Stimulated activated CD8-positive, alpha-beta memory T cell treated with anti-CD3 and anti-CD28 coated beads, Interleukin-15, amount 100 ng/mL, for 48 hours (primary cell): ENCODE measurements at regions not wholly inside any gene's neighbourhood (a gene's known extent, or its start where the extent isn't known, plus 50 kb on each side); places are given as distances from the start of the nearest gene placed in this dataset.

ENCODE experiments used
- DNase-seq, 2 donors: peaks; one replicate each; pipeline ENCODE4 v3.0.0-alpha.2; 2020; ENCODE audit warnings: low read depth in 2 of 2

DNA sequence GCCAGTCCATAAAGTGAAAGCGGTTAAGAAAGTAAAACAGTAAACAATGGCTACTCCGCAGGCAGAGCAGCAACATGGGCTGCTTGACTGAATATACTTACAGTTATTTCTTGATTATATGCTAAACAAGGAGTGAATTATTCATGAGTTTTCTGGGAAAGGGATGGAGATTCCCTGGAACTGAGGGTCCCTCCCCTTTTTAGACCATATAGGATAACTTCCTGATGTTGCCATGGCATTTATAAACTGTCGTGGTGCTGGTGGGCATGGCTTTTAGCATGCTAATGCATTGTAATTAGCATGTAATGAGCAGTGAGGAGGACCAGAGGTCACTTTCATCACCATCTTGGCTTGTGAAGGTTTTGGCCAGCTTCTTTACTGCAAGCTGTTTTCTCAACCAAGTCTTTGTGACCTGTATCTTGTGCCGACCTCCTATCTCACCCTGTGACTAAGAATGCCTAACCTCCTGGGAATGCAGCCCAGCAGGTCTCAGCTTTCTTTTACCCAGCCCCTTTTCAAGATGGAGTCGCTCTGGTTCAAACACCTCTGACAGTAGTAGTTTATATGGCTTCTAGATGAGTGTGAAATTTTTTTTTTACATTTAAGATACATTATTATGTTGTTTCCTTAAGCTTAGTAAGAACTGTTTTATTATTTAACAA, 514.8 kb upstream of the TENM3 start:
- DNase-seq: no peak

DNA sequence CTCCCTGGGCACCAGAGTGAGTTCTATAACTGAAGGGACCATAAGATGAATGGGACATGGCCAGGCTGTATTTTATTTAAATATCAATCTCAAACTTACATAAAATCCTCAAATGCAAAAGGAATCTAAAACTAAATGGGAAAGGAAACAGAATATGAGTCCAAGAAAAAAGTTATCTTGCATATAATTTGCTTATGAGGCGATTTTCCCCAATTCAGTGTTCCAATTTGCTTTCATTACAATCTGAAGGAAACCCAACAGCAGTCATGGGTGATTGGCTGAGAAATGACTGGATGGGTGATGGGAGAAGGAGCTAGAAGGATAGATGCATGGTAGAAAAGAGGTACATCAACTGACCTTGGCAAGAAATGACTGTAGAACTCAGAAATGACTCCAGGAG, 511.3 kb upstream of the TENM3 start:
- no peak for DNase-seq

DNA sequence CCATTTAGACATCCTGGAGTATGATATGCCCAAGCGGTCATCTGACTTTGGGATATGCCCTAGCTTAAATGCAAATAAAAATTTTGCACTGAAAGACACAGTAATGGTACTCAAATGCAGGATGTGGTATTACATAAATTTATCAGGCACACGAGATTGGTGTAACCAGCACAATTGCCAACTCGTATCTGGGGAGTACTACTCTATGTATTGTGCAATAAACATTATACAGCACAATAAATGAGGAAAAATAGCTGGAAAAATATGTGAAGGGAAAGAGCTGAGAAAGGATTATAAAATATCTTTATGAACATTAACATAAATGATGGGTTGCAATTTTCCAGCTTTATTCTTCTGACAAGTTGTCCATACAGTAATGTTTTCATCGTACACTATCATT, 505.5 kb upstream of the TENM3 start:
- DNase-seq: no peak

DNA sequence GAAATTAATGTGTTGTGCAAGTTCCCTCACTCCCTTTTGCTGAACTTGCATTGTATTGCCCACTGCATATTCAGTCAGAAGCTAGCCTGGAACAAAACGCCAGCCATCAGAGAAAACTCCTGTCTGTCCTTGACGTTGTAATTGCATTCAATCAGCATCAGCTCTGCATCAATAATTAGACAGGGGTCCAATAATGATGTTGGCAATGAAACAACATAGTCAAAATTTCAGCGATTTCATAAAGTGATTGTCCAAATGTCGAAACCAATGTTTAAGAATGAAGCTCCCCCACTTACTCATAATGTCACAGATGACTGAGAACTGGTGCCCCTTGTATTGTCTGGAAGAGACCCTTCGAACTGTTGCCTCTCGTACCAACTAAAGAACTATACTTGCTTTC, 504.2 kb upstream of the TENM3 start:
- no peak for DNase-seq

DNA sequence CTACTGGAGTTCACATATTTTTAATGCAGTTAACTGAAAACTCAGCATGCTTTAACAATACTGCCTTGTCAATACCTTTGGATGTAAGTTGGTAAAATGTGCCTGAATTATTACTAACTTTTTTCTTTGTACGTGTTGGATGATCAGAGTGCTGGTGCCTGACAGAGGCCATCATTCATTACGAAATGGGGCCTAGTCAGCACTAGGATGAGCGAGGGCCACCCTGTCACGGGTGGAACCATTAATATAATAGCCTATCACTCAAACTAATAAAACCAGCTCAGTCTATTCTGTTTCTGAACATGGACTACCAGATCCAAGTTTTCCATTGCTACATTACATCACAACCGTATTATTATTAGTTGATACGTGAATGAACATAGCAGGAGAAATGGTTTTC, 501.7 kb upstream of the TENM3 start:
- DNase-seq: no peak

DNA sequence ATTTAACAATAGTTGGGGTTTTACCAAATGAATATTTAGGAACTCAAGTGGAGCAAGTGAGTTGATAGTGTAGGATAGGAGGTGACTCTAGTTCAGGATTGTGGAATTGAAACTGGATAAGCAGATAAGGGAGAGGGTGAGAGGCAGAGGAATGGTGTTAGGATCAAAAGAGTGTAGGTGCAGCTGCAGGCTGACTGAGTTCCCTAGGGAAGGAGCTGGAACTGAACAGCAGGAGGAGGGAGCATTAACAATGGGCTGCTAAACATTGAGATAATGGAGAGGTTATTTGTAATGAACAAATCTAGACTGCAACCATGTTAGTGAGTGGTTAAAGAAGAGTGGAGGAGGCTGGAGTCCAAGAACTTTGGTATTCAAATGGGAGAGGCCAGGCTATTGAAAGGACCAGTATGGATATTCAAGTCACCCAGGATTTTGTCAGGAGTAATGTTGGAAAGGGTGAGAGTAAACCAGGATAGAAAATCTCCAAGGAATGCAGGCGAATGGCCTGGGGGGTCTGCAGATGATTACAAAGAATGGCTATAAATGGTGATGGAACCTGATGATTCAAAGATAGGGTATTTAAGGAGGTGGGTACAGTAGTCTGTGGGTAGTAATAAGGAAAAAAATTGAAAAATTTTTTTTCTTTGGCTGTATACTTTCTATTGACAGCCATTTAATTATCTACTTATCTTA, 497.1 kb upstream of the TENM3 start:
- DNase-seq: no peak

DNA sequence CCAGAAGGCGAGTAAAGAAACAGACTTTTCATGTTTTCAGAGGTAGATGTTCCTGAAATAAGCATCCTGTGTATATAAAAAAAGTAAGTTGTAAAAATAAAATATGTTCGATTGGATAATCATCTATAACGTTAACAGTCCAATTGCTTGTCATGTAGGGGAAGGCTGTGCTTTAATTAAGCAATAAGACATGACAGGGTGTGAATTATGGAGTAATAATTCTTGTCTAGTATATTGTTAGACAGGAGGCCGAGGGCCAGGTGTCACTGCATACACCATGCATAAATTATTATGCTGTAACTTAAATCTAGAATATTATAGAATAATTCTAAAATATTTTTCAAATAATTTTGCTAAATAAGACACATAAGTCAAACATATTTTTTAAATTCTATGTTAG, 494.6 kb upstream of the TENM3 start:
- DNase-seq: no peak

DNA sequence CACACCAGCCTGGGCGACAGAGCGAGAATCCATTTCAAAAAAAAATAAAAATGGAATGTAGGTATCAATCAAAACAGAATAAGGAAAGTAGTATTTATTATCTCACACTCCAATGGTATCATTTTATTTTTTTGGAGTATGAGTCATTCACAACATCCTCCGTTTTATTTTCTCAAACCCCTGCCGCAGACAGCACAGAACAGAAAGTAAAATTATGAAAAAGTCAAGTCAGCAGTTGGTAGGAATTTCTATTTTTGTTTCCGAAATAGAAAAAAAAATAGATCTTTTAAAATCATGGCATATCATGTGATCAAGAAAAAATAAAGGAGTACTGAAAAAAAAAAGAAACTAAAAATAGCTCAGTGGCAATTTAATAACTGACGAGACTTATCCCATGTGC, 490.7 kb upstream of the TENM3 start:
- DNase-seq: no peak

DNA sequence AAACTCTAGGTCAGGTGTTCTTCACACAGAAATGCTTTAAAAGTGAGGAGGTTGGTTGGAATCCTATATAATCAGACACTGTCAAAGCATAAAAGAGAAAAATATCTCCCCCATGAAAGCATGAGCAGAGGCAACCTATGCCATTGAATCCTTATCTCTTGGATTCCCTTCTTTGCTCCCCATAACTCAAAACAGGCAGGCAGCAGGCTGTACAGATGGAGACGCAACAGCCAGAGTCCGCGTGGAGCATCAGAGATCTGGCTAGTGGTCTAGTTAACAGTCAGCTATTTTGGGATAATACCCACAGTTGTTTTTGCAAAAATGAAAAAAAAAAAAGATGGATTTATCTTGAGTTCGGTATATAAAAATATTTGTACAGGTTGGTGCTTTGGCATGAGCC, 490.0 kb upstream of the TENM3 start:
- DNase-seq: no peak

DNA sequence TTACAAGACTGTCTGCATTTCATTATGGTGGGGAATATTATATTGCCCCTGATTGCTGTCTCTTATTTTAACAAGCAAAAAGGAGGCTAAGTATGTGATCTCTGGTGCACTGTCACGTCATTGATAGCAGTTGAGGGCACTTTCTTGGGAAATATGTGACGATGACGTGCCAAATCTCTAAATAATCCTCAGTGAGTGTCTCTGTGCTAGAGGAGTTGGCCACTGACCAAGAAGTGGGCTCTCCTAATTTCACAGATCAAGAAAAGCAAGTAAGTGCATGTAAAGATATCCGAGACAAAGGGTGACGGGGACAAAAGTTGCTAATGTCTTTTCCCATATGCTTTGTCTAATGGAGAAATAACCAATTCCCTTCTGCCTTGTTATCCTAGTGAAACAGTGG, 487.4 kb upstream of the TENM3 start:
- no peak for DNase-seq

DNA sequence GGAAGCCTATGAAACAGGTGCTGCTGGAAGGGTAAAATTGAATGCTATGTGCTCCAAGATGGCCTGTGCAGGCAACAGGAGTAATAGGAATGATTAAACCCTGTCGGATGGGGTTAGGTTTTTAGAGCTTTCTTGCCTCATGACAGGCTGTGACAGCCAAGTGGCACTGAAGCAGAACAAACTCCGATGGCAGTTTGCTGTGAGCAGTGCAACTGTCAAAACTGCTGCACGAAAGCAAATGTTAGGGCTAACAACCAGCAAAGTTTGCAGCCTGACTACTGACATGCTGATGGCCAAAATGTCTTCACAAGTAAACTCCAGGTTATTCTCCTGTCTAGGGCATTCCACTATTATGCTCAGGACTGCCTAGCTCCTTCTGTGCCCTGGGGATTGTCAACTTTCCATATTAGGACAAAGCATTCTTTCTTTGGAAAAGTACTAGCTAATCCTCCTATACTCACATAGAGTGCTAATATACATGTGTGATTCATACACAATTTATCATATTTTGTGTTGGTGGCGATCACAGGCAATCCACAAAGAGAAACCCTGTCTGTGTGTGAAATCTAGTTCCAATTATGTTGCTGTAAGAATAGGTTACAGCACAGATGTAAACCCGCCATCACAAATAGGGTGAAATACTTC, 486.6 kb upstream of the TENM3 start:
- DNase-seq: no peak

DNA sequence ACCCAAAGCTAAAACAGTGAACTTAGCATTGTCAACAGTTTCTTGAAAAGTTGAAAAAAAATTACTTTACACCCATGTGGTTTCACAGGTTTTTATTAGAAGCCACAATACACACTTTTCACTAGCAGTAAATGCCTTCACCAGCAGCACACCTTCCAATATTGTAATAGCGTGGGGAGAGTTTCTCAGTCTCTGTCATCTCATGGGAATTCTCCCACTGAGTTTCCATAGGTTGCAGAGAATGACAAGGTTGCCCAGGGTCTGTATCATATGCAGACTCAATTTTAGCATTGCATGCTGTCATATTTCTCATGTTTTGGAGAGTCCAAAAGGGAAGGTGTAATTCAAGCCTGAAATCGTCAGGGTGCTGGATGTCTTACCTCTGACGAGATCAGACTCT, 486.1 kb upstream of the TENM3 start:
- DNase-seq: no peak

DNA sequence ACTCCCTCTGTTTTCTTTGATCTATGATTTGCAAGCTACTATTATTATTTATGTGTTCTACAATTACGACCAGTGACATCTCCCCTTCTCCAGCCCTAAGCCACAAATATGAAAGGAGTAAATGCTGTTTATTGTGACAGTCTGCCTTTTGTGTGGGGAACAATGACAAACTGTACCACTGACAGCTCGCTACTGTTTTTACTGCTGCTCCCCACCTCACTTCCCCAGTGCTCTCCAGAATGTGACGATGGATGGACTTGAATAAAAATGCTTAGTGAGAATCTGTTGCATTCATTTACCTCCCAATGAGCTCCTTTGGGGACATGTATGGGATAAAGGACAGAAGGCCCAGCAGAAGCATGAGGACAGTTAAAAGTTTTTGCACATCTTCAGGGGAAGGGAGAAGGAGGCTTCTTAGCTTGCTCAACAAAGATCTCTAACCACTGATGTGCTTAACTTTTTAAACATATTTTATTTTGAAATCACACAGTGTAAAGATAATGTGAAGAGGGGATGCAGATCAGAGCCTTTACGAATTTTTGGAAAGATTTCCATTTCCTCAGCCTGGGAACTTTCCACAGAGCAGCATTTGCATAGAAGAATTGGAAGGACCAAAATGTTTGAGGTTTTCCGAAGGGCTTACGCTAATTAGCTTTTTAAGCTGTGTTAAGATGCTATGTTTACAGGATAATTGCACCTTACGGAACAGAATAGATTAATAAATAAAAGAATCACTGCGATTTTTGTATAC, 485.1 kb upstream of the TENM3 start:
- DNase-seq: no peak

DNA sequence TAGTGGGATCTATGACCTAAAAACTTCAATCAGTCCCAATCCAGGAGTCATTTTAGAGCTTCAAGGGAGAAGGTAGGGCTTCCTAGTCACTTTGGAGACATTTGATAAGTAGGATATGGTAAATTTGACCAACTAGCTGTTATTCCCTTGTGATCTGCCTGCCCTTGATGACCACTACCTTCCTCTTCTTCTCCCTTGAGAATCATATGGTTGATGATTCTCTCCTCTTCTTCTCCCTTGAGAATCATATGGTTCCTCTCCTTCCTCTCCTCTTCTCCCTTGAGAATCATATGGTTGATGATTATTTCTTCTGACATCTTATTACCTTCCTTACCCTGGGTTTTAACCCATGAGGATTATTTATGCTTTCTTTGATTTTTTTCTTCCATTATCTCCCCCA, 482.6 kb upstream of the TENM3 start:
- DNase-seq: no peak

DNA sequence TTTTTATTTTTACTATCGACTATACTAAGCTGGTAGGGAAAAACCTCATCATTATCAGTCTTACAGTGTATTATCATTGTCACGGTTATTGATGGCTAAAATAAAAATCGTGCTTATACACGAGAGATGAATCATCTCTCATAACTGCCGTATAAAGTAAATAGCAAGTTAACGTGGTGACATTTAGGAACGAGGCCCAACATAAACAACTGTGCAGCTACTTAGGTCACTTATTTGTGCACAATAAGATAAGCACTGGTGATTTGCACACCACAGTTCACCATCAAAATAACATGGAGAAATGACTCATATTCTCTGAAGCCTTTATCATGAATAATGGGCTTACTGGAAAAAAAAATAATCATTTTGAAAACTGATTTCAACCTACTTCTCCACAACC, 482.0 kb upstream of the TENM3 start:
- no peak for DNase-seq

DNA sequence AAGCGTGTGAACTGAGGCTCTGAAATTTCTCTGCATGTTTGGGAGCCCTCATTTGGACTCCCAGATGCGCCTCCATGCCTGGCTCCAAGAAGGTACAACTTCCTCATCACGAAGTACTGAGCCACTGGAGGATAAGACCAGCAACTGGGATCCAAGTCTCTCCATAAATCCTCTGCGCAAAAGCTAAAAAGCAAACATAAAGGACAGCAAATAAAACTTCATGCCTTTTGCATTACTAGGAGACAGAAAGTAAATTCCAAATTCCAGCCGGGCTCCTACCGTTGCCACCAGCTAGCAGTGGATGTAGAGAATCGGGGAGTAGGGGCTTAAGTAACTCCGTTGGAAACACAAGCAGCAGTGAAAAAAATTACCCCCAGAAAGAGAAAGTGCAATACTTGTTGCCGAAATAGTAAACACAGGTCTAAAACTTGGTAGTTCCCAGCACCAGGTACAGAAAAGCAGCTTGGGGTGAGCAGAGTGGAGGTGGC, 477.1 kb upstream of the TENM3 start:
- DNase-seq: no peak

DNA sequence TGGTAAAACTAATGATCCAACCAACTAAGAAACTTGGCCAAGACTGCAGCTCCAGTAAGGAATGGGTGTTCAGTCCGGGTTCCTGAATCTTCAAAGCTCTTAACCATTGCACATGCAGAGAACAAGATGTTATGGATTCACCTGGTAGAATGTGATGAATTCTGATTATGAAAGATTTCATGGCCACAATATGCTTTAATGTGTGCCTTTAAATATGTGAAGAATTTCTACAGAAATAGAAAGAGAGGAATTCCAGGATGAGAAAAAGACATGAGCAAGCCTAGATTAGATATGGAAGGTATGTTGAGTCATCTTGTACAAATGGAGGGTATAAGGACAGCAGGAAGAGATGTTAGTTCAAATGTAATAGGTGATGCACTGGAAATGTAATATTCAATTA, 472.2 kb upstream of the TENM3 start:
- DNase-seq: no peak

DNA sequence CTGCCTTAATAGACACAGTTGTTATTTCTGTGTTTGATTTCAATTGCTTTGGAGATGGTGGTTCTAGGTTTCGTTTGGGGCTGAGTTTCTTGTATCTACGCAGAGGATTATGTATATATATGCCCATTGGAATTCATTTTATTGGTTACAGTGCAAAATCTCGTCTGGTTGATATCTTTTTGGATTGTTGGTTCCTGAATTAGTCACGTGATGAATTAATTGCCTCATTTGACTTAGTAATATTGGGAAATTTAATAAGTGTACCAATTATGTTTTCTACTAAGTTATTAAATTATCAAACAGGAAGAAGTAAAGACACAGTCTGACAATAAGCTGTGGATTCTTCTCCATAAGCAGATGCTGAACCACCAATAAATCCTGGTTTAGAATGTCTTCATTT, 467.9 kb upstream of the TENM3 start:
- no peak for DNase-seq

DNA sequence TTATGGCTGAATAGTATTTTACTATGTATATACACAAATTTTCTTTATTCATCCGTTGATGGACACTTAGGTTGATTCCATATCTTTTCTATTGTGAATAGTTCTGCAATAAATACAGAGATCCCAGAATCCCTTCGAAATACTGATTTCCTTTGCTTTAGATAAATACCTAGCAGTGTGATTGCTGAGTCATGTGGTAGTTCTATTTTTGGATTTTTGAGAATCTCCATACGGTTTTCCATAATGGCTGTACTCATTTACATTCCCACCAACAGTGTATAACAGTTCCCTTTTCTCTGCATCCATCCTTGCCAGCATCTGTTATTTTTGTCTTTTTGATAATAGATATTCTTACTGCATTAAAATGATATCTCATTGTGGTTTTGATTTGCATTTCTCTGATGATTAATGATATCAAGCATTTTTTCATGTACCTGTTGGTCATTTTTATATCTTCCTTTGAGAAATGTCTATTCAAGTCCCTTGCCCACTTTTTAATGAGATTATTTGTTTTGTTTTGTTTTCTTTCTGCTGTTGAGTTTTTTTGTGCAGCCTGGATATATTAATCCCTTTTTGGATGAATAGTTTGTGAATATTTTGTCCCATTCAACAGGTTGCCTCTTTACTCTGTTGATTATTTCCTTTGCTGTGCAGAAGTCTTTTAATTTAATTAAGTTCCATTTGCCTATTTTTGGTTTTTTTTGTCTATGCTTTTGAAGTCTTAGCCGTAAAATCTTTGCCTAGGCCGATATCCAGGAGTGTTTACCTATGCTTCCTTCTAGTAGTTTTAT, 466.7 kb upstream of the TENM3 start:
- no peak for DNase-seq

DNA sequence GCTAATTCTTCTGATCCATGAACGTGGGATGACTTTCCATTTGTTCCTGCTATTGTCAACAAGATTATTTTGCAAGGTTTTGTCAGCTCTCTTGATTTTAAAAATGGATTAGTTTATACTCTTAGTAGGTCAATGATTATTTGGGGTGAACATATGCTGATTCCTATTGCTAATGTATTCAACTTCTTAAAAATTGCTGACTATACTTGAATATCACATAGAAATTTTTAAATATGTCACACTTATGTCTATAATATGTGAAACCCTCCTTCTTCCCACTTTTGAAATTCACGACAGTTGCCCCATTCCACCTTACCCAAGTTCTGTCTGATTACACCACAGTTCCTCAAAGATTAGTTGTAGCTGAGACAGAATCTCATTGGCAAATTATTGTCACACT, 465.7 kb upstream of the TENM3 start:
- DNase-seq: no peak

DNA sequence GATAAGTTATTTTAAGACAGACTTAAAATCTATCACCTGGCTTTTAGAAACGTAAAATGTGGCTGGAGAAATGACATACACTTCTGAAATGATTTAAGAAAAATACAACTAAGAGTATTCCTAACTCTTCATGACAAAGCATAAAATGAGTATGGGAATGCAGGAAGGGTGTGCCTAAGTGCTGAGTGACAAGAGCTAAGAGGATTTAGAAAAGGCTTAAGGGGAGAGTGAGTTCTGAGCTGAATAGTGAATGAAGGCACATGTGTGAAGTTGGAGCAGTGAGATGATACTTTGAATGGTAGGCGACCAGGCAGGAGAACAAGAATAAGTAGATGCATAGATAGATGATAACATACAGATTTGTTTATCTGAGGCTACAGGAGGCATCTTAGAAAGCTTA, 458.3 kb upstream of the TENM3 start:
- no peak for DNase-seq

DNA sequence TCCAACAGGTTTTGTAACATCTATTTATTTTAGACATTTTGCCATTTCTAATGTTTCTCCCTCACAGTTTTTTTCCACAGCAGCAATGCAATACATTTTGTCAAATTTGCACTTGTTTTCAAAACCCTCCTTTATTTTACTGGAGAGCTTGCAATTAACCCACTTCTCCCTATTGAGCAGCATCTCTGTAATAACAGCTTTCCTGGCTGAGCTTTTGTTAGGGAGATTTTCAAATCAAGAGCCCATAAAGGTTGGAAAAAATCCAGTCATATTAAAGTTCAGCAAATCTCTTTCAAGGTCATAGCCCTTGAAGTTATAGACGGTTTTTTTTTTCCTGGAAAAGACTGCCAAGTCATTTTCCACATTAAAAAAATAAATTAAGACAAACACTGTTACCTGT, 450.6 kb upstream of the TENM3 start:
- DNase-seq: no peak
